H7 (cell line): ENCODE measurements at regions not wholly inside any gene's neighbourhood (a gene's known extent, or its start where the extent isn't known, plus 50 kb on each side); places are given as distances from the start of the nearest gene placed in this dataset.

Experiments used
- DNase-seq: peaks from one replicate; pipeline ENCODE4 v3.0.0; 2012
- H3K27me3 ChIP-seq: 2 replicates; pipeline ENCODE4 v1.6.0; 2011; ENCODE audit warnings: mild to moderate bottlenecking, low read length; ENCODE audit not compliant: control insufficient read depth, insufficient read depth
- H3K36me3 ChIP-seq: replicated peaks from 2 replicates; pipeline ENCODE4 v1.5.1; 2011; ENCODE audit warnings: low read length; ENCODE audit not compliant: control insufficient read depth, insufficient read depth
- H3K4me3 ChIP-seq: 2 replicates; pipeline ENCODE4 v1.5.1; 2011; ENCODE audit warnings: low read depth, mild to moderate bottlenecking, control low read depth, low read length, moderate library complexity; ENCODE audit not compliant: insufficient read depth

DNA sequence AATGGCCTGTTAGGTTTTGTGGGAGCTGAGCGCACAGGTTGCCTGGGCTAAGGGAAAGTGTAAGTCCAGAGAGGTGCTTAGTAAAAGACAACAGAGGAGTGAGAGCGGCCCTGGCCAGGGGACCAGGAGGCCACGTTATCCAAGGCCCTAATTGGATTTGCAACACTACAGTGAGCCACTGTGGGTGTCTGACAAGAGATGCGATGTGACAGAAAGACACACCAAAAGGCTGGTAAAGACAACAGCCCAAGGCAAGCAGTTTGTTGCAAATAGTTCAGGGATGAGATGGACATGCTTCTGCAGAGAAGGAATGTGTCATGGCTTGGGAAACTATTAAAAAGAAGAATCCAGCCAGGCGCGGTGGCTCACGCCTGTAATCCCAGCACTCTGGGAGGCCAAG lies 162.7 kb upstream of the KIT start:
- Histone ChIP-seq H3K27me3 (no peaks in the 10 kb centered on the region), H3K36me3 (no peaks in the 10 kb centered on the region), H3K4me3 (no peak overlapping the region)
- no peak for DNase-seq

DNA sequence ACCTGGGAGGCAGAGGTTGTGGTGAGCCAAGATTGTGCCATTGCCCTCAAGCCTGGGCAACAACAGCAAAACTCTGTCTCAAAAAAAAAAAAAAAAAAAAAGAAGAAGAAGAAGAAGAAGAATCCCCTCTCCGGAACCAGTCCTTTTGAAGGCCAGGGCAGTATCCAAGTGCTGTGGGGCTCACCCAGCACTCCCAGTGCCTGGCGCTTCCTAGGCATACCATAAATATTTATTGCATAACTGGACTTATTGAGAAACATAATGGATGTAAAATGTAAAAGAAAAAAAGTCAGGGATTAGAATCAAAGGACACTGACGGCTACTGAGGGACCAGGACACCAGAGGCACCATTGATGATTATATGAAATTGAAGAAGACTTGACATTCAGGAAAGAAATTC lies 162.1 kb upstream of the KIT start:
- no peak for DNase-seq
- Histone ChIP-seq H3K36me3 (no peaks in the 10 kb centered on the region), H3K4me3 (no peak overlapping the region), H3K27me3 (no peaks in the 10 kb centered on the region)

GRCh38 chr4:54496412-54496811 lies 161.3 kb upstream of the KIT start:
- no peak for DNase-seq
- no peak overlapping the region for H3K4me3 ChIP-seq
- H3K36me3 ChIP-seq = no peaks in the 10 kb centered on the region
- H3K27me3 ChIP-seq = no peaks in the 10 kb centered on the region

DNA sequence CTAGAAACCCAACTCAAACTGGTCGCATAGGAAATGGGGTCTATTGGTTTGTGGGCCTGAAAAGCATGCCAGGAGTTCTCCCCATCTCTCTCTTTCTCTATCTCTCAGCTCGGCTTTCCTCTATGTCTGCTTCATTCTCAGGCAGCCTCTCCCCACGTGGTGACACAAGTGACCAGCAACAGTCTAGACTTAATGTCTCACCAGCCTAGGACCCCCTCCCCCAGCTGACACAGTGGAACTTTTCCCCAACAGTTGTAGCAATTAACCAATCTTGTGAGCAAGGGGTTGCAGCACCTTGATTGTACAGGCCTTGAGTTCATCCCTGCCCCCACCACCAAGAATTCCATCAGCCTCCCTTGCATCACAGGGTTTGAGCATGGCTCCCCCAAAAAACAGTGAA lies 159.8 kb upstream of the KIT start:
- H3K27me3 ChIP-seq = no peaks in the 10 kb centered on the region
- no peaks in the 10 kb centered on the region for H3K36me3 ChIP-seq
- H3K4me3 ChIP-seq = no peak overlapping the region
- DNase-seq = no peak

GRCh38 chr4:54498661-54499111 lies 159.1 kb upstream of the KIT start:
- DNase-seq = no peak
- no peaks in the 10 kb centered on the region for H3K27me3 ChIP-seq
- no peak overlapping the region for H3K4me3 ChIP-seq
- no peaks in the 10 kb centered on the region for H3K36me3 ChIP-seq

DNA sequence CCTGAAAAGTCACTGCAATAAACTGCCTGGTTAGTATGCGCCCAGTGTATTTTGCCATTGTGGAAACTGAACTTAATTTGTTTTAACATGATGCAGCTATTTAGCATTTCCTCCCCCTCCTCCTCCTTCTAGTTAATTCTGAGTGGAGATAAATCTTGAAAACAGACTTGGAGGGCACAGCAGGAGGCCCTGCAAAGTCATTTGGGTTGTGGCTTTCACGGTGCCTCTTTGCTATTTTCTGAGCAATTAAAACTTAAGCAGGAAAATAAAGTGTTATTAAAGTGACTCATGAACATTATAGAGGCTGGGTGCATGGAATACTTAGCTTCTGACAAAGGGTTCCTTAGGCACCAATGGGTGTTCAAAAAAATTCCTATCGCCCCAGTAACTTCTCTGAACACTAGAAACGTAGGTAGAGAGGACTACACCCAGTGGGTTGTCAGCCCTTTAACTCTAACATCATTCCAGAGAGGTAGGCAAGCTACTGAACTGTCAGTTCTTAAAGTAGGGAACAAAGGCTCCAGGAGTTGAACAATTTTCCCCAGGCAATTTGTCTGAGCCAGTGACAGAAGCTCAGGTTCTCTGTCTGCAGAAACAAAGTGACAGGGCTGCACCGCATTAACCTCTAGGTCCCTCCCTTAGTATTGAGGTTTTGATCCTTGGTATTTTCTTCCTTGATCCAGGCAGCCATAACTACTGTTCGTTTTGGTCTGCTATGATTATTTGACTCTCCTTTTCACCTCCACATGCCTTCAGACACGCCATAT lies 158.3 kb upstream of the KIT start:
- Histone ChIP-seq H3K36me3 (no peaks in the 10 kb centered on the region), H3K27me3 (no peaks in the 10 kb centered on the region), H3K4me3 (no peak overlapping the region)
- DNase-seq = no peak

DNA sequence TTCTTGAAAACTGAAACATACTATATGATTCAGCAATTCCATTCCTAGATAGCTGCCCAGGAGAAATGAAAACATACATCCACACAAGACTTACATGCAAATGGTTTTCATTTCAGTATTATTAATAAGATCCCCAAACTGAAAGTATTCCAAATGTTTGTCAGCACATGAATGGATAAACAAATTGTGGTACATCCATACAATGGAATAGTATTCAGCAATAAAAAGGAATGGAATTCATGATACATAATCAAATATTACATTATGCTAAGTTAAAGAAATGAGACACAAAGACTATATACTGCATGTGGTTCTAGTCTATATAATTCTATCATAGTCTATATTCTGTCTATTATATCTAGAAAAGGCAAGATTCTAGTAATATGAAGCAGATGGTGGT lies 152.4 kb upstream of the KIT start:
- Histone ChIP-seq H3K4me3 (no peak overlapping the region), H3K27me3 (no peaks in the 10 kb centered on the region), H3K36me3 (no peaks in the 10 kb centered on the region)
- DNase-seq = no peak

DNA sequence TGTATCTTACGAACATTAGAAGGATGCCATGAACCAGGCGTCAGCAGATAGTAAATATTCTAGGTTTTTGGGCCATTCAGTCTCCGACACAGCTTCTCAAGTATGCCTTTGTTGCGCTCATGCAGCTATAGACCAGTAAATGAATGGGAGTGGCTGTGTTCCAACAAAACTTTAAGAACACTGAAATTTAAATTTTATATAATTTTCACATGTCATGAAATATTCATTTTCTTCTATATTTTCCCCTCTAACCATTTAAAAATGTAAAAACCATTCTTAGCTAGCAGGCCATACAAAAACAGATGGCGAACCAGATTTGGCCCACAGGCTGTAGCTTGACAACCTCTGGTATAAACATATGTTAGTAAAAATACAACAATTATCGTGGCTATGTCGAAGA lies 151.8 kb upstream of the KIT start:
- Histone ChIP-seq H3K27me3 (no peaks in the 10 kb centered on the region), H3K4me3 (no peak overlapping the region), H3K36me3 (no peaks in the 10 kb centered on the region)
- no peak for DNase-seq

DNA sequence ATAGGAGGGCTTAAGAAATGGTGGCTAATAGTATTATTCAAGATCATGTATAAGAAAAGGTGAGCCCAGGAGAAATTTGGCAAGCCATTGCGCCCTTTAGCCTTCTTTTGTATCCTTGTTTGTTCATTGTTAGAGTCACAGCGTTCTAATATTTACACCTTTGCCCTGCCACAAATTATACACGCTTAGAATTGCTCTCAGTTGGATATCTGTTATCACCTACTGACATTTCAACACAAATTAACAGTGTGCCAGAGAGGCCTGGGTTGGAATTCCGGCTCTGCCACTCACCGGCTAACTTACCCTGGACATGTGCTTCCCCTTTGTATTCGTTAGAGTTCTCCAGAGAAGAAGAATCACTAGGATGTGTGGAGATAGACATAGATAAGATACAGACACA lies 148.7 kb upstream of the KIT start:
- DNase-seq = no peak
- H3K27me3 ChIP-seq = no peaks in the 10 kb centered on the region
- no peak overlapping the region for H3K4me3 ChIP-seq
- no peaks in the 10 kb centered on the region for H3K36me3 ChIP-seq

DNA sequence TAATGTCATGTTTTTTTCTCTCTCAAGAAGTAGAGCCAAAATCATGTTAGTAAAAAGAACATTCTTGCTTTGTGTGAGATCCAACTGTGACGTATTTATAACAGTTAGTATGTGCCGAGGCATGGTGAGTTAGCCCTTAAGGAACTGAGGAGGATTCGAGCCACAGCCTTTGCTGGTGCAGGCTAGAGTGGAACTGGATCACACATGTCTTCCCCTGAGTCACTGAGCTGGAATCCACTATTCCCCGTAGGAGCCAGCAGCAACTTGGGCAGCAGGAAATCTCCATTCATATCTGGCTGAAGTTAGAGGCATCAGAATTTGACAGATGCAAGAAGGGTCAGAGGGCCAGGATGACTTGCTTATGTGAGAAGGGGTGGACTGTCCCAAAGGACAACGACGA lies 144.6 kb upstream of the KIT start:
- H3K27me3 ChIP-seq = no peaks in the 10 kb centered on the region
- no peaks in the 10 kb centered on the region for H3K36me3 ChIP-seq
- DNase-seq = no peak
- H3K4me3 ChIP-seq = no peak overlapping the region

DNA sequence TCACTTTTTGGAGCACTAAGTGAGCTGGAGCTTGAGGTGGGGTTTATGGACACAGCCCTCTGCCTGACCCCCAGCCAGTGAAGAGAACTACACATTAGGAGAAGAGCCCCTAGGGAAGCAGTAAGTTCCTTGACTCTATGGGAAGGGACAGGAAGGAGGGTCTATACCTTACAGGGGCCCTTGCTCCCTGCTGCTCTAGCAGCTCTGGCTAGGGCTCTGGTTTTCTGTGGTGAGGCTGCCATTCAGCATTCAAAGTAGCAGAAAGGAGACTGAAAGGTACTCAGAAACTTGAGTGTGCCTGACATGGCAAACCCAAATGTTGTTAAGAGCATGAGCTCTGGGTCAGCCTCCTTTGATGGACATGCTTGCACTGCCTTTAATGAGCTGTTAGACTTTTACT lies 144.0 kb upstream of the KIT start:
- Histone ChIP-seq H3K4me3 (no peak overlapping the region), H3K27me3 (no peaks in the 10 kb centered on the region), H3K36me3 (no peaks in the 10 kb centered on the region)
- DNase-seq = no peak

- Histone ChIP-seq H3K4me3 (no peak overlapping the region), H3K36me3 (no peaks in the 10 kb centered on the region), H3K27me3 (no peaks in the 10 kb centered on the region)
- no peak for DNase-seq
Observed at GRCh38 chr4:54516556-54517215, 141.1 kb upstream of the KIT start.

GRCh38 chr4:54517781-54518444 lies 139.8 kb upstream of the KIT start:
- Histone ChIP-seq H3K36me3 (no peaks in the 10 kb centered on the region), H3K27me3 (no peaks in the 10 kb centered on the region), H3K4me3 (no peak overlapping the region)
- no peak for DNase-seq

DNA sequence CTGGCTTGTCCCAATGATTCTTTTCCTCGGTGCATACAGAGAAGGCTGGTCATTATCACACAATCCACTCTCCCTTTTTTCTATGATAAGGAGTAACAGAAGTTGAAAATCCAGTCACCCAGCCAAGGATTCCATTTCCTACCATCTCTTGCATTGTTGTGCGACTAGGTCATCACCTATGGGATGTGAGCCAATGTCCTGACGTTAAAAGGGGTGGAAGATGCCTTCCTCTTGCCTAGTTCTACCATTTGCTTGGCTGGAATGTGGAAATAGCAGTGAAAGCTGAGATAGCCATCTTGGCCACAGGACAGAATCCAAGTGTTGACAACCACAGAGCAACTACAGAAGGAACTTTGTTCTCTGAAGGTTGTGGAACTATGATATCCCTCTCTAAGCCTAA lies 132.2 kb upstream of the KIT start:
- no peaks in the 10 kb centered on the region for H3K27me3 ChIP-seq
- no peak overlapping the region for H3K4me3 ChIP-seq
- no peak for DNase-seq
- H3K36me3 ChIP-seq = no peaks in the 10 kb centered on the region

DNA sequence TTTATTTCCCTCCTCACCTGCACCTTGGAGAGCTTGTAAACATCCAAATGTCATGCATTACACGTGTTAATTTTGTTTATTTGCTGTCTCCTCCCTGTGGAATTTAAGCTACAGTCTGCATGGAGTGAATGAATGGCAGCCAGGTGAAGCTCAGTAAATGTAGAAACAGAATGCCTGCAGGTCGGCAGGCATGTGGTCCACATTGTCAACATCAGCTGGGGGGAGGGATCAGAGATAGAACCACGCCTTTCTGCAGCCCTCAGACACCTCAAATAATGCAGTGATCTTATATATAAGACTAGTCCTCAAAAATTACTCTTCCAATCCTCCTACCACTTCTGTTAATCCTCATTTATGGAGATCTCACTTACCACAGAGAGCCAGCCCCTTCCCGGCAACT lies 131.2 kb upstream of the KIT start:
- DNase-seq = no peak
- Histone ChIP-seq H3K4me3 (no peak overlapping the region), H3K27me3 (no peaks in the 10 kb centered on the region), H3K36me3 (no peaks in the 10 kb centered on the region)
